Suppressor macrophage (primary cell): ENCODE measurements at regions not wholly inside any gene's neighbourhood (a gene's known extent, or its start where the extent isn't known, plus 50 kb on each side); places are given as distances from the start of the nearest gene placed in this dataset.

Experiments used
- DNase-seq, 4 experiments: peaks; one replicate each; pipeline ENCODE4 v3.0.0-alpha.2; 2020 to 2022

- DNase-seq: no peak
These were observed 261.2 kb downstream of the HIVEP2 start for GRCh38 chr6:142683714-142684141.

DNA sequence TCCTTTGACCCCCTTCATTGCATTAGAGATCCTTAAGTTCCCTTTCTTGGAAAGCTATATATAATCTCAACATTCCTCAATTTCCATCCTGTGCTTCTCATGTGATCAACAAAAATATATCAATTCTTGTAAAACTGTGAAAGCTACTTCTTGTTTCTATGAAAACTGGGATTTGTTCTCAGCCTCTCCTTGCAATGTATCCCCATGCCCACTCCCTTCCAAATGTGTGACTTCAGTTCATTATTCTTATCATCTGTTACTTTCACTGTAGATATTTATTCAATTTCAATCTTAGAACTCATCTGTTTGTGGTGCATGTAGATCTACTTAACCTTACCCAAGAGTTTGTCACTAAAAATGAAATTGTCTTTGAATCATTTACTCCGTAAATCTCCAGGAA, 260.6 kb downstream of the HIVEP2 start:
- DNase-seq: no peak

GRCh38 chr6:142685852-142686506, 259.0 kb downstream of the HIVEP2 start:
- DNase-seq: no peak

DNA sequence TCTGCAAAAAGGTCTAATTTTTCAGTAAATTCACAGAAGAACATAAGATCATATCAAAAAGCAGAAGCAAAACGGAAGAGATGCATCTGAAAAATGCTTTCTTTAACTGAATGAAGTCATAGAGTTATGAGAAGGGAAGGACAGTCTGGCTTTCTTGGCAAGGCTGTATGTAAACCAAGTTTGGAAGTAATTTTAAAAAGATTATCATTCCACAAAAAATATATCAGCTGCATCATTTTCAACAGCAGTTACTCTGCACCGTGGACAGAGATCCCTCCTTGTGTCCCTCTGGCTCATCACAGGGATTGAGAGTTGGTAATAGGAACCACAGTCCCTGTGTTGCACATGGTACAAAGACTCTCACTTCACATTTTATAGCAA, 258.5 kb downstream of the HIVEP2 start:
- DNase-seq: no peak

GRCh38 chr6:142692942-142693341, 252.0 kb downstream of the HIVEP2 start:
- DNase-seq: peak; percentile 66 to 77 (median 74)

DNA sequence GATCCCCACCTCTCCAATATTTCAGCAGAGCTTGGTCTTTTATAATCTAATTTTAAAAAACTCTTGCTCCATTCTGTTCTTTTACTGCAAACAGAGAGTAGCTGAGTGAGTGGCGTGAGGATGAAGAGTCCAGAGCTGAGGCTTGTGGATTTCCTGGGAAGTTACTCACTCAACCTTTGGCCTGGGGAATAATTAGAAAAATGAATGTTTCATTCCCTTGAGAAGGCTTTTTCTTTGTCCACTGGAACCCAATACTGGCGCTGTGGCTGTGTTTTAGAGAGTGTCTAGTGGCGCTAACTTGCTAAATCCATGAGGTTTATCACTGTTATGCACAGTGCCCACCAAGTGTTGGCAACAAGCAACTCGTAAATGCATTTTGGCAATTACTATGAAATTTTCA, 251.5 kb downstream of the HIVEP2 start:
- no peak for DNase-seq

DNA sequence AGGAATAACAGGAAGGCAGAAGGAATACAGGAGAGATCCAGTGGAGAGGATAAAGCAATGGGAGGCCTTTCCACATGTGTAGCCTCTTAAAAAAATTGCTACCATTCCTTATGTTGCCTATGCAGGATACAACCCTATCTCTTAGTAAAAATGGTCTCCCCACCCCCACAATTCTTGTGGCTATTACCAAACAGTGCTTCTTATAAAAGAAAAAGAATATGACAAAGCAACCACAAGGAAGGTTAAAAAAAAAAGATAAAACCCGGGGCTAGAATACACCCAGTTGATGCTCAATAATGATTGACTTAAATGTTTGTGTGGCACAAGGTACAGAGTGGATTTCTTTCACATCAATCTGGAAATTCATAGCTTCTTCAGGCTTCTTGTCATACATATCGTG, 250.9 kb downstream of the HIVEP2 start:
- DNase-seq: peak in 1 of 4 experiments; percentile 21

DNA sequence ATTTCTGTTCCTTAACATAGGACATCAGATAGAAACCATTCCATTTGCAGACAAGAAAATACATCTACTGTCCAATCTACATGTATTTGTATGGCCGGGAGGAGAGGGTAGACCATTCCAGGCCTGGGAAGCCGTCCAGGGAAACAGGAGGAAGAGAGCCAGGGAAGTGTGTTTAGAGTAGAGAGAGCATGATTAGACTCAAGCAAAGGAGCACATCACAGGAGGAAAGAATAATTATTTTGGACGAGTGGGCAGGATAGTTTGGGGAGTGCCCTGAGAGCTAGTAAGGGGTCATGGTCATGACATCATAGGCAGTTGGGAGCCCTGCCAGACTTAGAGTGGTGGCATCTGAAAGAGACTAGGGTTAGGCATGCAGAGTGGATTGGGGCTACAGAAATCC, 250.0 kb downstream of the HIVEP2 start:
- no peak for DNase-seq

GRCh38 chr6:142696123-142697000, 248.6 kb downstream of the HIVEP2 start:
- DNase-seq: no peak

DNA sequence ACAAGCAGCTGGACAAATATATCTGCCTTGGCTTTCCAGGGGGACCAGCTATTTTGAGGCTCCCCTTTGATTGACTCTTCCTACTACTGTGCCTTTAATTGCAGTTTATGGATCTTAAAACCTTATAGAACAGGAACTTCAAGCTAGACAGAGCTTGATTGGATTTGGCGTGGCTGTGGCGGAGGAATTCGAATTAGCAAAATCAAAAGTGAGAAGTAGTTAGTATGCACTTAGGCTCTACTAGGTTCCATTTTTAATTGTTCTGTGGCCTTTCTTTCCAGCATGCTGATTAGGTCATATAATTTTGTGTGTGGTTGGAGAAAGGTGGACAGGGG, 248.0 kb downstream of the HIVEP2 start:
- no peak for DNase-seq

DNA sequence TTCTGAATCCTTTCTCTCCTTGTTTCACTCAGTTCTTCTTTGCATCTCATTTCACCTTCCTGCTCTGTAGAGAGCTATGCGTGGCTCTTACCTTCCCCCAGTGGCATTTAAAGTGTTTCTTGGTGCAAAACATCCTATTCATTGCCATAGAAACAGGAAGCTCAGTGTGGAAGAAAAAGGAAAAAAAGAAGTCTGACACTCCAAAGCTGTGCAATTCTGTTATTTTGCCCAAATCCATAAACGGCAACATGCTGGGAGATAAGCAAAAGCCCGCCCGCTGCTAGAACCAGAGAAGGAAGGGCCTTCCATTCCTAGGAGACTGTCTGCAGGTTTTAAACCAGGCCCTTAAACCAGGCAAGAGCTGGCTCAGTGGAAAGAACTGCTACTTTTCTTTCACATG, 247.1 kb downstream of the HIVEP2 start:
- DNase-seq: no peak

DNA sequence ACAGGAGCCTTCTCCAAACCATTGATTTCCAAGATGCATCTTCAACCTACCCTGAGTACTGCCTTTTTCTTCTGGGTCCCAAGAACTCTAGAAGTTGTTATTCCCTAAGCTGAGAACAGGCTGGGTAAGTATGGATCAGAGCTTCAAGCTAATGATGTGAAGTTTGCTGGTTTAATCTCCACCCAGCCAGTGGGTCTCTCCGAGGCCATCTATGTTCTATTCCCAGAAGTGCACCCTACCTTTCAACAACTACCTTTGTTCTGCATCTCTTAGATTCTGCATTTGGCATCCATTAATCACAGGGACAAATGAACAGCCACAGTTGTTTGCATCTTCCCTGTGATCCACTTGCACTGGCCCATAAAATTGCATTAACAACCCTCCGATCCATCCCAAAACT, 246.2 kb downstream of the HIVEP2 start:
- DNase-seq: no peak

GRCh38 chr6:142699391-142699790, 245.6 kb downstream of the HIVEP2 start:
- no peak for DNase-seq

DNA sequence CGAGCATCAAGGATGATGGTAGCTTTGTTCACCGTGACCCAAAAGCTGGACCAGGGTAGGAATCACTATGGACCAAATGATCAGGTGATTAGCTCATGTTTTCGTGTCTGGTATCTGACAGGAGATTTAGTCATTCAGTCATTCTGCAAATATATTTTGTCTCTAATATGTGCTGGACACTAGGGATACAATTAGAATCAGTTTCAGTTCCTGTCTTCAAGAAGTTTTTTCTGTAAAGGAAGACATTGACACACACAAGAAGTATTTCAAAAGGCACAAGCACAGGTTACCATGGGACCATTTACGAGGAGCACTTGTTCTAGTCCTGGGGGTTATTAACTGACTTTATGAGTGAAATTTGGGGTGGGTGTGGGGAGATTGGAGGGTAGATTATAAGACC, 244.9 kb downstream of the HIVEP2 start:
- peak in 3 of 4 experiments; percentile 28 to 82 (median 80) for DNase-seq

DNA sequence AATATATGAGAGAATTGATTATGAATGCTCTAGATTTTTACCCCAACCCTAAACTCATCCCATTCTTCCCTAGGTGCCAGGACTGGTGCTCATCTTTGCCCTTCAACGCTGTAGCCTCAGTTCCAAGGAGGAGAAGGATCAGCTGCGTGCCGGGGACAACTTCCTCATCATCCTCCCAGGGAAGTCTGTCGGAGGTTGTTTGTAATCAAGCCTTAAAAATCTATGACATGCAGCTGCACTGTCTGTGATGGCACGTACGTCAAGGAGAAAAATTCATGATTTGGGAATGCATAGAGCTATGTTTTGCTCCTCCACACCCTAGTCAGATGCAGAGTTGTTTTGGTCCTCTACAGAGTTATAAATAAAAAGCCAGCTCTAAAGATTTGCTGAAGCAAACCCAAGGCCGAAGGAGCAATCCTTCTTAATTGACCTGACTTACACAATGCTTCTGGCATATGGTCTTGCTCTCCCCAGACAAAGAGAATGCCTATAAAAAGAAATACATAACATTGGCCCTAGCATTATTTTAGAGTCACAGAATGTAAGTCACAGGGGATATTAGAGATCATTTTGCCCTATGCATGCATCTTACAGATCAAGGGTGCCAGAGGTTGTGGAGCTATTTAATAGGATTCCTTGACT, 244.2 kb downstream of the HIVEP2 start:
- peak; percentile 54 to 75 (median 68) for DNase-seq
